ENCODE measurements at regions not wholly inside any gene's neighbourhood (a gene's known extent, or its start where the extent isn't known, plus 50 kb on each side); places are given as distances from the start of the nearest gene placed in this dataset.

DNA sequence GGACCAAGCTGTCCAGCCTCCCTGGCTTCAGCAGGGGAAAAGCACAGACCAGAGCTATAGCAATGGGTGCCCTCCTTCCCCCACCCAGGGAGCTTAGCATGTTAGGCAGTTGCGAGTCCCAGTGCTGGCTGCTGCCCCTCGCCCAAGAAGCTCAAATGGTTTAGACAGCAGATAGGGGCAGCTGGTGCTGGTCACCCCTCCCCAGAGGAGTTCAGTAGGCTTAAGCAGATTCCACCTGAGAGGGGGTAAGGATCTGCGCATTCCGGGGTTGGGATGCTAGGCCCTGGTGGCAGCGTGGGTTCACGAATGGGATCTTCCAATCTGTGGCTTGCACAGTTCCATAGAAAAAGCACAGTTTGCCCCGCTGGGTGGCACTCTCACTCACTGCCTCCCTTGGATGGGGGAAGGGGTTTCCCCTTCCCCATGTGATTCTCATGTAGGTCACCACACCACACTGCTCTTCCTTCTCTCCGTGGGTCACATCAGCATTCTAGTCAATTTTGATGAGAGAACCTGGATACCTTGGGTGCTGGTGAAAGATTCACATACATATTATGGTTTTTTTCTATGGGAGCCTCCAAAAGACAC, 665.6 kb downstream of the C12orf50 start:
- Mint-ChIP-seq H3K36me3 (ENCODE audit: low read depth) (no peaks in the 10 kb centered on the region), H3K4me3 (no peak overlapping the region), H3K4me1 (ENCODE audit: low read depth) (no peaks in the 10 kb centered on the region), H3K27me3 (no peaks in the 10 kb centered on the region), H3K27ac (no peak overlapping the region), H3K9me3 (peaks cover 26% of the 10 kb centered on the region)
- intact Hi-C loops (cut with micrococcal nuclease), result no loop called here
- TF ChIP-seq, protein P1, sequence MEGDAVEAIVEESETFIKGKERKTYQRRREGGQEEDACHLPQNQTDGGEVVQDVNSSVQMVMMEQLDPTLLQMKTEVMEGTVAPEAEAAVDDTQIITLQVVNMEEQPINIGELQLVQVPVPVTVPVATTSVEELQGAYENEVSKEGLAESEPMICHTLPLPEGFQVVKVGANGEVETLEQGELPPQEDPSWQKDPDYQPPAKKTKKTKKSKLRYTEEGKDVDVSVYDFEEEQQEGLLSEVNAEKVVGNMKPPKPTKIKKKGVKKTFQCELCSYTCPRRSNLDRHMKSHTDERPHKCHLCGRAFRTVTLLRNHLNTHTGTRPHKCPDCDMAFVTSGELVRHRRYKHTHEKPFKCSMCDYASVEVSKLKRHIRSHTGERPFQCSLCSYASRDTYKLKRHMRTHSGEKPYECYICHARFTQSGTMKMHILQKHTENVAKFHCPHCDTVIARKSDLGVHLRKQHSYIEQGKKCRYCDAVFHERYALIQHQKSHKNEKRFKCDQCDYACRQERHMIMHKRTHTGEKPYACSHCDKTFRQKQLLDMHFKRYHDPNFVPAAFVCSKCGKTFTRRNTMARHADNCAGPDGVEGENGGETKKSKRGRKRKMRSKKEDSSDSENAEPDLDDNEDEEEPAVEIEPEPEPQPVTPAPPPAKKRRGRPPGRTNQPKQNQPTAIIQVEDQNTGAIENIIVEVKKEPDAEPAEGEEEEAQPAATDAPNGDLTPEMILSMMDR (IDR thresholded peaks at IDR 0.05), result no peak
- ATAC-seq, result no peak
- CTCF ChIA-PET, result no interaction called here
- DNase-seq, result no peak
- POLR2A ChIA-PET, result no interaction called here

DNA sequence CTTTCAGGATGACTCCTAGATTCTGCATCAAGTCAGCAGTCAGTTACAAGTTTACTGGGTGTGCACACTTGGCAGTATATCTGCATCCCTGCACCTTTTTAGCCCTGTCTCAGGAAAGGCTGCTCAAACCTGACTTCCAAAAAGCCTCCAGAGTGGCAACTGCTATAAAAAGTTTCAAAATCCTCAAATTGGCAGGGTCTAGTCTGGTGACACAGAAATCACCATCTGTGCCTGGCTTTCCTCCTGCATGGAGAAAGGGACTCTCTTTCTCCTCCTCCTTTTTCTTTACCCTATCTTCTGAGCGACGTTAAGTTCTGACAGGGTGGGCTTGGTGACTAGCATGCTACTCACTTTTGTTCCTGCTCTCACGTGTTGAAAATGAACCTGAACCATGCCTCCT, 679.5 kb downstream of the C12orf50 start:
- peaks cover 3% of the 10 kb centered on the region for H3K9me3 Mint-ChIP-seq
- no peak overlapping the region for H3K27ac Mint-ChIP-seq
- no peaks in the 10 kb centered on the region for H3K27me3 Mint-ChIP-seq
- no peak overlapping the region for H3K4me3 Mint-ChIP-seq
- DNase-seq (no peak), ATAC-seq (no peak)
- CTCF ChIA-PET, result no interaction called here
- intact Hi-C loops (cut with micrococcal nuclease), result no loop called here
- TF ChIP-seq, protein P1 (IDR thresholded peaks at IDR 0.05), result no peak
- no peaks in the 10 kb centered on the region for H3K4me1 Mint-ChIP-seq (ENCODE audit: low read depth)
- POLR2A ChIA-PET, result no interaction called here
- no peaks in the 10 kb centered on the region for H3K36me3 Mint-ChIP-seq (ENCODE audit: low read depth)

GRCh38 chr12:87348071-87348470, 681.1 kb downstream of the C12orf50 start:
- ChIA-PET CTCF (no interaction called here), POLR2A (no interaction called here)
- no peaks in the 10 kb centered on the region for H3K27me3 Mint-ChIP-seq
- no peak for DNase-seq
- H3K9me3 Mint-ChIP-seq, result peaks cover 4% of the 10 kb centered on the region
- TF ChIP-seq, protein P1 (IDR thresholded peaks at IDR 0.05), result no peak
- no peaks in the 10 kb centered on the region for H3K36me3 Mint-ChIP-seq (ENCODE audit: low read depth)
- no peak overlapping the region for H3K4me3 Mint-ChIP-seq
- no peaks in the 10 kb centered on the region for H3K4me1 Mint-ChIP-seq (ENCODE audit: low read depth)
- H3K27ac Mint-ChIP-seq, result no peak overlapping the region
- intact Hi-C loops (cut with micrococcal nuclease), result no loop called here
- no peak for ATAC-seq

DNA sequence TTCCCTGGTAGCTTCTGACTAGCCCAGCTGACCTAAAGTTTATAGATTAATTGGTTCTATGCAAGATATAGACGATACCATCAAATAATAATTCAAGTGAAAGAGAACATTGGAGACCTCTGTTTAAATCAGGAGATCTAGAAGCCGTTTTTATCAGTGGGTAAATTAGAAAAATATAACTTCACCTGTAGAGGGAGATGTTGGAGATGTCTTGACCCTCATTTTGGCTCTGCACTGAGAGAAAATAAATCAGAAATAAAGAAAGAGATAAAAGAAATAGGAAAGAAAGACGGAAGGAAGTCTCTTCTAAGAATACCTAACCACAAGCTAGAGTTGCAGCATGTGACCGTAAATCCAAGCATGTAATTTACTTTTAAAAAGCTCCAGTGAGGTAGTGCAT, 684.5 kb downstream of the C12orf50 start:
- intact Hi-C loops (cut with micrococcal nuclease), result no loop called here
- DNase-seq (no peak), ATAC-seq (no peak)
- Mint-ChIP-seq H3K4me3 (no peak overlapping the region), H3K36me3 (ENCODE audit: low read depth) (no peaks in the 10 kb centered on the region), H3K9me3 (peaks cover 2% of the 10 kb centered on the region), H3K27ac (no peak overlapping the region), H3K4me1 (ENCODE audit: low read depth) (no peaks in the 10 kb centered on the region), H3K27me3 (no peaks in the 10 kb centered on the region)
- TF ChIP-seq, protein P1 (IDR thresholded peaks at IDR 0.05), result no peak
- ChIA-PET CTCF (no interaction called here), POLR2A (no interaction called here)

GRCh38 chr12:87338681-87339080, 690.5 kb downstream of the C12orf50 start:
- ChIA-PET POLR2A (no interaction called here), CTCF (no interaction called here)
- H3K9me3 Mint-ChIP-seq, result peaks cover 2% of the 10 kb centered on the region
- ATAC-seq (no peak), DNase-seq (no peak)
- TF ChIP-seq, protein P1 (IDR thresholded peaks at IDR 0.05), result no peak
- H3K4me3 Mint-ChIP-seq, result no peak overlapping the region
- H3K27me3 Mint-ChIP-seq, result no peaks in the 10 kb centered on the region
- no peaks in the 10 kb centered on the region for H3K36me3 Mint-ChIP-seq (ENCODE audit: low read depth)
- intact Hi-C loops (cut with micrococcal nuclease), result no loop called here
- H3K4me1 Mint-ChIP-seq (ENCODE audit: low read depth), result no peaks in the 10 kb centered on the region
- no peak overlapping the region for H3K27ac Mint-ChIP-seq
